HEK293 (cell line): ENCODE measurements at regions not wholly inside any gene's neighbourhood (a gene's known extent, or its start where the extent isn't known, plus 50 kb on each side); places are given as distances from the start of the nearest gene placed in this dataset.

ENCODE experiments used
- CTCF ChIP-seq: fragments of 450-650 bp; formaldehyde crosslinking; IDR thresholded peaks from 2 replicates; pipeline ENCODE4 v1.5.1; 2016; ENCODE audit warnings: missing biosample characterization, missing genetic modification characterization
- MYNN ChIP-seq: fragments of 450-650 bp; formaldehyde crosslinking; IDR thresholded peaks from 2 replicates; pipeline ENCODE4 v1.5.1; 2016; ENCODE audit warnings: missing biosample characterization, missing genetic modification characterization, borderline replicate concordance
- REST ChIP-seq: fragments of 450-650 bp; formaldehyde crosslinking; IDR thresholded peaks from 2 replicates; pipeline ENCODE4 v1.5.1; 2016; ENCODE audit warnings: missing biosample characterization, missing genetic modification characterization
- ZBTB8A ChIP-seq: fragments of 450-650 bp; formaldehyde crosslinking; IDR thresholded peaks from 2 replicates; pipeline ENCODE4 v1.5.1; 2016; ENCODE audit warnings: missing biosample characterization, missing genetic modification characterization
- ZNF768 ChIP-seq: fragments of 450-650 bp; formaldehyde crosslinking; IDR thresholded peaks from 2 replicates; pipeline ENCODE4 v1.5.1; 2018; ENCODE audit warnings: missing biosample characterization, mild to moderate bottlenecking, missing genetic modification characterization
- ZNF777 ChIP-seq: fragments of 450-650 bp; formaldehyde crosslinking; IDR thresholded peaks from 2 replicates; pipeline ENCODE4 v1.5.1; 2017; ENCODE audit warnings: missing biosample characterization, missing genetic modification characterization, borderline replicate concordance
- TF ChIP-seq, protein P1 (sequence below): sonication (generic); formaldehyde crosslinking; IDR thresholded peaks from 2 replicates; pipeline ENCODE4 v1.8.1; 2022; ENCODE audit warnings: mild to moderate bottlenecking, moderate library complexity, missing genetic modification reagents

- TF ChIP-seq CTCF (tag by site-specific recombination) (no peak), ZBTB8A (no peak), ZNF777 (tag by site-specific recombination) (no peak), MYNN (tag by site-specific recombination) (no peak), ZNF768 (tag by site-specific recombination) (no peak), REST (no peak)
- TF ChIP-seq, protein P1, sequence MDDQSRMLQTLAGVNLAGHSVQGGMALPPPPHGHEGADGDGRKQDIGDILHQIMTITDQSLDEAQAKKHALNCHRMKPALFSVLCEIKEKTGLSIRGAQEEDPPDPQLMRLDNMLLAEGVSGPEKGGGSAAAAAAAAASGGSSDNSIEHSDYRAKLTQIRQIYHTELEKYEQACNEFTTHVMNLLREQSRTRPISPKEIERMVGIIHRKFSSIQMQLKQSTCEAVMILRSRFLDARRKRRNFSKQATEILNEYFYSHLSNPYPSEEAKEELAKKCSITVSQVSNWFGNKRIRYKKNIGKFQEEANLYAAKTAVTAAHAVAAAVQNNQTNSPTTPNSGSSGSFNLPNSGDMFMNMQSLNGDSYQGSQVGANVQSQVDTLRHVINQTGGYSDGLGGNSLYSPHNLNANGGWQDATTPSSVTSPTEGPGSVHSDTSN (CRISPR knock-in tag): no peak
Observed at GRCh38 chr6:139728876-139729427, 354.5 kb upstream of the CITED2 start.
